ENCODE measurements at regions not wholly inside any gene's neighbourhood (a gene's known extent, or its start where the extent isn't known, plus 50 kb on each side); places are given as distances from the start of the nearest gene placed in this dataset.

GRCh38 chr2:82507657-82508056 lies 1951.4 kb downstream of the SUCLG1 start:
- CTCF ChIA-PET: no interaction called here
- BruUV-seq (replicated peaks): no TSS peak
- Histone ChIP-seq H3K9me3 (ENCODE audit: control insufficient read depth, insufficient read depth, low read depth, low read length) (no peaks in the 10 kb centered on the region; the same call in 1 of the 2 replicates), H3K36me3 (ENCODE audit: control insufficient read depth, insufficient read depth, low read length) (no peaks in the 10 kb centered on the region), H3K4me1 (ENCODE audit: control insufficient read depth, insufficient read depth, low read length) (no peaks in the 10 kb centered on the region), H3K27me3 (ENCODE audit: control insufficient read depth, insufficient read depth, low read length) (no peaks in the 10 kb centered on the region), H3K27ac (ENCODE audit: low read length) (no peak overlapping the region), H3K4me3 (ENCODE audit: low read depth in 2 of 2, low read length in 2 of 2) (no peak overlapping the region)
- POLR2A ChIA-PET: no interaction called here
- DNase-seq (ENCODE audit: low read depth, low spot score): no peak
- intact Hi-C loops (cut with micrococcal nuclease; ENCODE audit: unreplicated experiment): no loop called here
- no peak for ATAC-seq
- TF ChIP-seq, protein P1, sequence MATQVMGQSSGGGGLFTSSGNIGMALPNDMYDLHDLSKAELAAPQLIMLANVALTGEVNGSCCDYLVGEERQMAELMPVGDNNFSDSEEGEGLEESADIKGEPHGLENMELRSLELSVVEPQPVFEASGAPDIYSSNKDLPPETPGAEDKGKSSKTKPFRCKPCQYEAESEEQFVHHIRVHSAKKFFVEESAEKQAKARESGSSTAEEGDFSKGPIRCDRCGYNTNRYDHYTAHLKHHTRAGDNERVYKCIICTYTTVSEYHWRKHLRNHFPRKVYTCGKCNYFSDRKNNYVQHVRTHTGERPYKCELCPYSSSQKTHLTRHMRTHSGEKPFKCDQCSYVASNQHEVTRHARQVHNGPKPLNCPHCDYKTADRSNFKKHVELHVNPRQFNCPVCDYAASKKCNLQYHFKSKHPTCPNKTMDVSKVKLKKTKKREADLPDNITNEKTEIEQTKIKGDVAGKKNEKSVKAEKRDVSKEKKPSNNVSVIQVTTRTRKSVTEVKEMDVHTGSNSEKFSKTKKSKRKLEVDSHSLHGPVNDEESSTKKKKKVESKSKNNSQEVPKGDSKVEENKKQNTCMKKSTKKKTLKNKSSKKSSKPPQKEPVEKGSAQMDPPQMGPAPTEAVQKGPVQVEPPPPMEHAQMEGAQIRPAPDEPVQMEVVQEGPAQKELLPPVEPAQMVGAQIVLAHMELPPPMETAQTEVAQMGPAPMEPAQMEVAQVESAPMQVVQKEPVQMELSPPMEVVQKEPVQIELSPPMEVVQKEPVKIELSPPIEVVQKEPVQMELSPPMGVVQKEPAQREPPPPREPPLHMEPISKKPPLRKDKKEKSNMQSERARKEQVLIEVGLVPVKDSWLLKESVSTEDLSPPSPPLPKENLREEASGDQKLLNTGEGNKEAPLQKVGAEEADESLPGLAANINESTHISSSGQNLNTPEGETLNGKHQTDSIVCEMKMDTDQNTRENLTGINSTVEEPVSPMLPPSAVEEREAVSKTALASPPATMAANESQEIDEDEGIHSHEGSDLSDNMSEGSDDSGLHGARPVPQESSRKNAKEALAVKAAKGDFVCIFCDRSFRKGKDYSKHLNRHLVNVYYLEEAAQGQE (IDR thresholded peaks at IDR 0.05; ENCODE audit: insufficient read depth in 1 of 2, low read depth in 2 of 2, low read length in 1 of 2): no peak
- no peak for TF ChIP-seq CTCF (IDR thresholded peaks at IDR 0.05)
- TF ChIP-seq SIN3A (IDR thresholded peaks at IDR 0.05; ENCODE audit: borderline replicate concordance, insufficient read depth, low read depth, low read length): no peak
- no peak for TF ChIP-seq POLR2AphosphoS5 (IDR thresholded peaks at IDR 0.05; ENCODE audit: low read depth, low read length)
- TF ChIP-seq TCF7L2 (IDR thresholded peaks at IDR 0.05; ENCODE audit: low read depth, low read length): no peak
- in situ Hi-C loops (cut with HindIII; ENCODE audit: low pct_unique_long_range_greater_than_20kb, low sequenced_read_pairs): no loop called here

DNA sequence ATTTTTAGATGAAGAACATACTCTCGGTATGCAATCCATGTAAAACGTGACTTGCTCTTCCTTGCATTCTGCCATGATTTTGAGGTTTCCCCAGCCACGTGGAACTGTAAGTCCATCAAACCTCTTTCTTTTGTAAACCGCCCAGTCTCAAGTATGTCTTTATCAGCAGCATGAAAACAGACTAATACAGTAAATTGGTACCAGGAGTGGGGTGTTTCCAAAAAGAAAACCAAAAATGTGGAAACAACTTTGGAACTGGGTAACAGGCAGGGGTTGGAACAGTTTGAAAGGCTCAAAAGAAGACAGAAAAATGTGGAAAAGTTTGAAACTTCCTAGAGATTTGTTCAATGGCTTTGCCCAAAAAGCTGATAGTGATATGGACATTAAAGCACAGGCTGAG lies 1957.9 kb downstream of the SUCLG1 start:
- no peaks in the 10 kb centered on the region for H3K27me3 ChIP-seq (ENCODE audit: control insufficient read depth, insufficient read depth, low read length)
- ChIA-PET CTCF (no interaction called here), POLR2A (no interaction called here)
- in situ Hi-C loops (cut with HindIII; ENCODE audit: low pct_unique_long_range_greater_than_20kb, low sequenced_read_pairs) (no loop called here), intact Hi-C loops (cut with micrococcal nuclease; ENCODE audit: unreplicated experiment) (no loop called here)
- H3K27ac ChIP-seq (ENCODE audit: low read length): no peak overlapping the region
- BruUV-seq (replicated peaks): no TSS peak
- H3K9me3 ChIP-seq (ENCODE audit: control insufficient read depth, insufficient read depth, low read depth, low read length): peaks cover 4% of the 10 kb centered on the region; the same call in 1 of the 2 replicates
- DNase-seq (ENCODE audit: low read depth, low spot score) (no peak), ATAC-seq (no peak)
- H3K4me3 ChIP-seq (ENCODE audit: low read depth in 2 of 2, low read length in 2 of 2): no peak overlapping the region
- no peaks in the 10 kb centered on the region for H3K36me3 ChIP-seq (ENCODE audit: control insufficient read depth, insufficient read depth, low read length)
- TF ChIP-seq, protein P1 (IDR thresholded peaks at IDR 0.05; ENCODE audit: insufficient read depth in 1 of 2, low read depth in 2 of 2, low read length in 1 of 2): no peak
- H3K4me1 ChIP-seq (ENCODE audit: control insufficient read depth, insufficient read depth, low read length): no peaks in the 10 kb centered on the region

Data from Panc1 (cell line).